ENCODE measurements at regions not wholly inside any gene's neighbourhood (a gene's known extent, or its start where the extent isn't known, plus 50 kb on each side); places are given as distances from the start of the nearest gene placed in this dataset.
A peak's percentile ranks its signal among the peaks of the same experiment; 100 is the strongest.
"Not testable (repeated sequence)": the region's sequence is repeated elsewhere in the genome, so short reads cannot be mapped to it uniquely, and the experiment has no call there.

DNA sequence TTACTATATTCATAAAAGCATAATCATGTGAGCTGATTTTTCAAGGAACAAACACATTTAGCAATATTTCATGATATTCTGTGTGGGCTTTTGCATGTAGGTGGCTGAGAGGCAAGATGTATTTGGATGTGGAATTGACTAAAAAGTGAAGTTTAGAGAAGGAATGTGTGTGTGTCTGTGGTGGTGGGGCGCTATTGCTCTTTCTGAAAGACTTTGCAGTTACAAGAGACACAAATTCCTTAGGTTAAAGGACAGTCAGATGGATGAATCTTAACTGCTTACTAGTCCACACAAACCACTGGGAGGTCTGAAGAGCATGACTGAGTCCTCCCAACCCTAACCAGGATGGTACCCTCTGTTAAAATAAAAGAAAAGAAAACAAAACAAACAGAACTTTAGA, 200.1 kb downstream of the SDHAF3 start:
- Histone ChIP-seq H3K9me3 (peaks cover 0 to 3% of the 10 kb centered on the region in 2 donors), H3K4me3 (no peak overlapping the region), H3K27ac (no peak overlapping the region), H3K27me3 (no peaks in the 10 kb centered on the region), H3K36me3 (no peaks in the 10 kb centered on the region), H3K4me1 (no peaks in the 10 kb centered on the region)
- intact Hi-C loops (cut with DNase I; ENCODE audit: low total_unique reads), result no loop called here
- 67 to 73% methylated on average over 1 of the region's 1 CpG for WGBS, 2 donors (ENCODE audit: low coverage in 1 of 2)
- in situ Hi-C loops (cut with MboI; ENCODE audit: low pct_ligation_motif_present in 1 of 4, low pct_unique_long_range_greater_than_20kb in 1 of 4, low sequenced_read_pairs in 3 of 4), result no loop called here
- DNase-seq, result no peak
- TF ChIP-seq POLR2A (IDR thresholded peaks at IDR 0.05) (no peak), POLR2AphosphoS5 (IDR thresholded peaks at IDR 0.05) (no peak), EP300 (IDR thresholded peaks at IDR 0.05; ENCODE audit: low read depth) (no peak)
- TF ChIP-seq, protein P1, sequence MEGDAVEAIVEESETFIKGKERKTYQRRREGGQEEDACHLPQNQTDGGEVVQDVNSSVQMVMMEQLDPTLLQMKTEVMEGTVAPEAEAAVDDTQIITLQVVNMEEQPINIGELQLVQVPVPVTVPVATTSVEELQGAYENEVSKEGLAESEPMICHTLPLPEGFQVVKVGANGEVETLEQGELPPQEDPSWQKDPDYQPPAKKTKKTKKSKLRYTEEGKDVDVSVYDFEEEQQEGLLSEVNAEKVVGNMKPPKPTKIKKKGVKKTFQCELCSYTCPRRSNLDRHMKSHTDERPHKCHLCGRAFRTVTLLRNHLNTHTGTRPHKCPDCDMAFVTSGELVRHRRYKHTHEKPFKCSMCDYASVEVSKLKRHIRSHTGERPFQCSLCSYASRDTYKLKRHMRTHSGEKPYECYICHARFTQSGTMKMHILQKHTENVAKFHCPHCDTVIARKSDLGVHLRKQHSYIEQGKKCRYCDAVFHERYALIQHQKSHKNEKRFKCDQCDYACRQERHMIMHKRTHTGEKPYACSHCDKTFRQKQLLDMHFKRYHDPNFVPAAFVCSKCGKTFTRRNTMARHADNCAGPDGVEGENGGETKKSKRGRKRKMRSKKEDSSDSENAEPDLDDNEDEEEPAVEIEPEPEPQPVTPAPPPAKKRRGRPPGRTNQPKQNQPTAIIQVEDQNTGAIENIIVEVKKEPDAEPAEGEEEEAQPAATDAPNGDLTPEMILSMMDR (IDR thresholded peaks at IDR 0.05), result no peak

DNA sequence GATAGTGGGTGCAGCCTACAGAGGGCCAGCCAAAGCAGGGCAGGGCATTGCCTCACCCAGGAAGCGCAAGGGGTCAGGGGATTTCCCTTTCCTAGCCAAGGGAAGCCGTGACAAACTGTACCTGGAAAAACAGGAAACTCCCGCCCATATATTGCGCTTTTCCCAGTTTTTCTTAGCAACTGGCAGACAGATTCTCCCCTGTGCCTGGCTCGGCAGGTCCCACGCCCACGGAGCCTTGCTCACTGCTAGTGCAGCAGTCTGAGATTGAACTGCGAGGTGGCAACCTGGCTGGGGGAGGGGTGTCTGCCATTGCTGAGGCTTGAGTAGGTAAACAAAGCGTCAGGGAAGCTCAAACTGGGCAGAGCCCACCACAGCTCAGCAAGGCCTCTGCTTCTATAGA, 212.4 kb downstream of the SDHAF3 start:
- DNase-seq; H3K36me3 ChIP-seq; H3K4me3 ChIP-seq; intact Hi-C loops (cut with DNase I; ENCODE audit: low total_unique reads); H3K27me3 ChIP-seq; H3K9me3 ChIP-seq; H3K4me1 ChIP-seq; in situ Hi-C loops (cut with MboI; ENCODE audit: low pct_ligation_motif_present in 1 of 4, low pct_unique_long_range_greater_than_20kb in 1 of 4, low sequenced_read_pairs in 3 of 4); H3K27ac ChIP-seq: not testable (repeated sequence)
- WGBS, 2 donors (ENCODE audit: low coverage in 1 of 2), result 72 to 100% methylated on average over 1 to 9 of the region's 9 CpGs

- Histone ChIP-seq H3K27me3 (no peaks in the 10 kb centered on the region), H3K4me1 (peaks cover 0 to 8% (median 0%) of the 10 kb centered on the region in 4 donors), H3K36me3 (no peaks in the 10 kb centered on the region), H3K27ac (no peak overlapping the region), H3K9me3 (no peaks in the 10 kb centered on the region), H3K4me3 (no peak overlapping the region)
- intact Hi-C loops (cut with DNase I; ENCODE audit: low total_unique reads) (no loop called here), in situ Hi-C loops (cut with MboI; ENCODE audit: low pct_ligation_motif_present in 1 of 4, low pct_unique_long_range_greater_than_20kb in 1 of 4, low sequenced_read_pairs in 3 of 4) (no loop called here)
- 88 to 89% methylated on average over 3 of the region's 3 CpGs for WGBS, 2 donors (ENCODE audit: low coverage in 1 of 2)
- no peak for TF ChIP-seq EP300 (IDR thresholded peaks at IDR 0.05; ENCODE audit: low read depth)
- TF ChIP-seq POLR2AphosphoS5 (IDR thresholded peaks at IDR 0.05), result no peak
- TF ChIP-seq, protein P1 (IDR thresholded peaks at IDR 0.05), result no peak
- no peak for TF ChIP-seq POLR2A (IDR thresholded peaks at IDR 0.05)
- DNase-seq, result no peak
Measured at GRCh38 chr7:97337849-97338248, 220.4 kb downstream of the SDHAF3 start.

- H3K4me1 ChIP-seq, result peaks cover 0 to 8% (median 0%) of the 10 kb centered on the region in 4 donors
- DNase-seq, result peak; percentile 28
- in situ Hi-C loops (cut with MboI; ENCODE audit: low pct_ligation_motif_present in 1 of 4, low pct_unique_long_range_greater_than_20kb in 1 of 4, low sequenced_read_pairs in 3 of 4), result no loop called here
- no peaks in the 10 kb centered on the region for H3K9me3 ChIP-seq
- H3K36me3 ChIP-seq, result no peaks in the 10 kb centered on the region
- no peaks in the 10 kb centered on the region for H3K27me3 ChIP-seq
- whole genome bisulfite sequencing, 2 donors (ENCODE audit: low coverage in 1 of 2), result 35 to 43% methylated on average over 2 to 3 of the region's 3 CpGs
- intact Hi-C loops (cut with DNase I; ENCODE audit: low total_unique reads), result no loop called here
- no peak overlapping the region for H3K4me3 ChIP-seq
- TF ChIP-seq, protein P1 (IDR thresholded peaks at IDR 0.05), result no peak
- TF ChIP-seq POLR2AphosphoS5 (IDR thresholded peaks at IDR 0.05) (no peak), POLR2A (IDR thresholded peaks at IDR 0.05) (no peak), EP300 (IDR thresholded peaks at IDR 0.05; ENCODE audit: low read depth) (no peak)
- no peak overlapping the region for H3K27ac ChIP-seq
Measured at GRCh38 chr7:97342512-97342911, 225.0 kb downstream of the SDHAF3 start.

- Histone ChIP-seq H3K9me3 (no peaks in the 10 kb centered on the region), H3K4me3 (no peak overlapping the region), H3K4me1 (peaks cover 0 to 8% (median 0%) of the 10 kb centered on the region in 4 donors), H3K27me3 (no peaks in the 10 kb centered on the region), H3K27ac (no peak overlapping the region), H3K36me3 (no peaks in the 10 kb centered on the region)
- TF ChIP-seq POLR2A (IDR thresholded peaks at IDR 0.05), result no peak
- TF ChIP-seq, protein P1 (IDR thresholded peaks at IDR 0.05), result no peak
- TF ChIP-seq EP300 (IDR thresholded peaks at IDR 0.05; ENCODE audit: low read depth), result no peak
- TF ChIP-seq POLR2AphosphoS5 (IDR thresholded peaks at IDR 0.05), result no peak
- 65 to 74% methylated on average over 2 of the region's 2 CpGs for WGBS, 2 donors (ENCODE audit: low coverage in 1 of 2)
- no peak for DNase-seq
- in situ Hi-C loops (cut with MboI; ENCODE audit: low pct_ligation_motif_present in 1 of 4, low pct_unique_long_range_greater_than_20kb in 1 of 4, low sequenced_read_pairs in 3 of 4) (no loop called here), intact Hi-C loops (cut with DNase I; ENCODE audit: low total_unique reads) (no loop called here)
Measured at GRCh38 chr7:97346349-97346748, 228.9 kb downstream of the SDHAF3 start.

All from transverse colon (tissue), 4 donors.